Large intestine (tissue), 3 donors: ENCODE measurements at regions not wholly inside any gene's neighbourhood (a gene's known extent, or its start where the extent isn't known, plus 50 kb on each side); places are given as distances from the start of the nearest gene placed in this dataset.
A peak's percentile ranks its signal among the peaks of the same experiment; 100 is the strongest.

ENCODE experiments used
- DNase-seq, 2 donors: peaks; one replicate each; pipeline versions ENCODE4 v3.0.0 to v3.0.0-alpha.2; 2013
- H3K27ac ChIP-seq: one replicate; pipeline ENCODE4 v1.5.1; 2013; ENCODE audit warnings: low read length
- H3K27me3 ChIP-seq: 2 replicates; pipeline ENCODE4 v1.6.1; 2013; ENCODE audit warnings: low read length; ENCODE audit not compliant: control insufficient read depth, insufficient read depth
- H3K36me3 ChIP-seq: 2 replicates; pipeline ENCODE4 v1.6.1; 2013; ENCODE audit warnings: low read length; ENCODE audit not compliant: control insufficient read depth, insufficient read depth
- H3K4me1 ChIP-seq: one replicate; pipeline ENCODE4 v1.6.1; 2013; ENCODE audit warnings: low read length; ENCODE audit not compliant: control insufficient read depth, insufficient read depth
- H3K4me3 ChIP-seq: one replicate; pipeline ENCODE4 v1.5.1; 2013; ENCODE audit warnings: low read length
- H3K9me3 ChIP-seq: one replicate; pipeline ENCODE4 v1.6.1; 2013; ENCODE audit warnings: mild to moderate bottlenecking, low read depth, low read length, moderate library complexity; ENCODE audit not compliant: control insufficient read depth
- WGBS: methylation state at CpG from one replicate; pipeline ENCODE4 v1.1.5; 2013; ENCODE audit warnings: low lambda C conversion rate; ENCODE audit not compliant: insufficient coverage; 5-methylcytosine and 5-hydroxymethylcytosine counted together

DNA sequence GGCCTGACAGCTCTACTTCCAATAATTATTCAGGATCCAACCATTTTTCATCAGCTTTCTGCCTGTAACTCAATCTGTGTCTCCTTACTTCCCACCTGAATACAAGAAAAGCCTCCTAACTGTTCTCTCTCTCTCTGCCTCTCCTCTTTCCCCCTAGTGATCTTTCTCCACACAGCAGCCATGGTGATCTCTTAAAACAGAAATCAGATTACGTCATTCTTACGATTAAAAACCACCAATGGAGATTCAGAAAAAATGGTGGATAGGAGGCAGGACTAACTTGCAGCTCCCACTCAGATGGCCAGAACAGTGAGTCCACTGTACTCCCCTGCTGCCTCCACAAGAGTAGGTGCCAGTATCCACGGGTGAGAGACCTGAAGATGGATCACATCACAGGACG lies 431.7 kb downstream of the MBD2 start:
- Histone ChIP-seq H3K27ac (no peak overlapping the region), H3K9me3 (no peaks in the 10 kb centered on the region), H3K4me1 (peaks cover 17% of the 10 kb centered on the region), H3K27me3 (no peaks in the 10 kb centered on the region), H3K36me3 (no peaks in the 10 kb centered on the region), H3K4me3 (no peak overlapping the region)
- DNase-seq = no peak
- 100% methylated on average over 1 of the region's 4 CpGs for WGBS

DNA sequence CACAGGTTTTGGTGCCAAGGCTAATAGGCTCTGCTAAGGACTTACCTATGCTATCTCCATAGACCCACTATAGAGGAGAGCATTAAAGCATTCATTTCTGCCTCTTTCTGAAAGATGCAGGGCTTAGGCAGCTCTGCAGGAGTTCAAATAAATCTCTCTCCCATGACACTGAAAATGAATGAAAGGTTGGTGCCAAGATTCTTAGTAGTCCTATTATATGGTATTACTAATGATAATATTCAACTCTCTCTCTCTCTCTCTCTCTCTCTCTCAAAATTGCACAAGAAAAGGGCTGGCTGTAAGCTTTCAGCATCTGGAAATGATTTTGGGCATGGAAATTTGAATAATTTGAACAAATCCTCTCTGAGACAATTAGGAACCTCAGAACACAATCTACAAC lies 433.7 kb downstream of the MBD2 start:
- Histone ChIP-seq H3K9me3 (no peaks in the 10 kb centered on the region), H3K4me1 (peaks cover 9% of the 10 kb centered on the region), H3K27ac (no peak overlapping the region), H3K4me3 (no peak overlapping the region), H3K27me3 (no peaks in the 10 kb centered on the region), H3K36me3 (no peaks in the 10 kb centered on the region)
- no peak for DNase-seq

DNA sequence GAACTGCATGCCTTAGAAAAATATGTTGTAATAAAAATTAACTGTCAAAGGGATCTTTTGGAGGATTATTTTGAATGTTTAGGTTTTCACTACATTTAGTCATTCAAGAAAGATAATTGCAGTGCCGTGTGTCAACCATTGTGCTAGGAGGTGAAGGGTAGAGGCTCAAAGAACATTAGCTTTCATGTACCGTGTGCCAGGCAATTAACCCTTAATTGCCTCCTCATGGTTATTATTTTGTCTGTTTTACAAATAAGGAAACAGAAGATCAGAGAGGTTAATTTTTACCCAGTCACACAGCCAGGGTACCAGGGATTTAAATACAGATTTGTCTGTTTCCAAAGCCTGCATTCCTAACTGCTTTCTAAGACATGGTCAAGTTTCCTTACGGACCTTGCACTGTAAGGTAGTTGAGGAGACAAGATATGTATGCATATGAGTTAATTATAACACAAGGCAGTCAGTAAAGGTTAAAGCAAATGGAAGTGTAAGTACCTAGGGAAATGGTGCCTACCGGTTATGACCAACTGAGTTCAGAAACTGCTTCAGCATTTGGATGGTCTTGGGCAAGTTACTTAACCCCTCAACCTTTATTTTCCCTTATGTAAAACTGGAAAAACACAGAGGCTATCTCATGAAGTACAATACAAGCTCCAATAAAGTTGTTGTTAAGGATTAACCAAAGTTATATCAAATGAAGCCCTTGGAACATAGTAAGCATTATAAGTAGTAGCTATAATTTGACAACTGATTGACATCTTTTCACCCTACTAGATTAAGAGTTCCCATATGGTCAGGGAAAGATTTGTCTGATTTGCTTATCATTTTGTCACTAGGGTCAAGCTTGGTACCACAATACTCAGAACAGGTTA lies 434.9 kb downstream of the MBD2 start:
- H3K4me1 ChIP-seq = peaks cover 8% of the 10 kb centered on the region
- peak overlapping the region; percentile 37 for H3K27ac ChIP-seq
- peak; percentile 40 to 77 for DNase-seq
- no peaks in the 10 kb centered on the region for H3K9me3 ChIP-seq
- H3K27me3 ChIP-seq = no peaks in the 10 kb centered on the region
- WGBS = no CpG with 5 or more reads among the region's 4 CpGs
- H3K36me3 ChIP-seq = no peaks in the 10 kb centered on the region
- no peak overlapping the region for H3K4me3 ChIP-seq

DNA sequence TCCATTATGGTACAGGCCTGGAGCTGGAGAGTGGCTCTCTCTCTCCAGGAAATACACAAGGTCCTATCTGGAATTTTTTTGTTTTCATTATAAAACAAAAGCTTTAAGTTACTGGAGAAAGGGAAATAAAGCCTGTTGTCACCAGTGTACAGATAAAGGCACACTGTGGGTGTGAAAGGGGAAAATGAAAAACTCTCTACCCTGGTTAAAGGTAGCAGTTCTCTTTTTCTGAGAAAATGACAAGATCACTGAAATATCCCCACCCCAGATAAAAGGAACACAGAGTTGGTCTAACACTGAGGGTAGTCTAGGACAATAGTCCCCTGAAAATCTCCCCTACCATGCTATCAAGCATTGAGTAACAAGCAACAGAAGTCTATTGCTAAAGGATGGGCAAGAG lies 438.7 kb downstream of the MBD2 start:
- H3K9me3 ChIP-seq = no peaks in the 10 kb centered on the region
- no peaks in the 10 kb centered on the region for H3K27me3 ChIP-seq
- H3K27ac ChIP-seq = no peak overlapping the region
- H3K4me1 ChIP-seq = peaks cover 8% of the 10 kb centered on the region
- H3K36me3 ChIP-seq = no peaks in the 10 kb centered on the region
- DNase-seq = no peak
- H3K4me3 ChIP-seq = no peak overlapping the region

DNA sequence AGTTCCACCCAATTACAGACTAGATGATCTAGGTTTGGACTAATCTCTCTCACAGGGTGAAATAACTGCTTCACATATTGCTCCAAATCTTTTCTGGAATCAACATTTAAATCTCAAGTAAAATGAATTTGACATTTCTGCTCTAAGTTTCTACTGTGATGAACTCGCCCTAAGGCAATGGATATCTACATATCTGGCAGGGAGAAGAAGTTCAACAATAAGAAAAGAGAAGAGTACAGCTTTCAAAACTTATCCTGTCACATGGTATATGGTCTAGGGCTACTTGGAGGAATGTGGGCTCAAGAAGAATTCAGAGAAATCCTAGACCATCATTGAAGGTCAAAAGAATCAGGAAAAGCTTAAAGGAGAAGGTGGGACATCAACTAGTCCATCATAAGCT lies 440.2 kb downstream of the MBD2 start:
- Histone ChIP-seq H3K9me3 (no peaks in the 10 kb centered on the region), H3K27ac (no peak overlapping the region), H3K4me3 (no peak overlapping the region), H3K36me3 (no peaks in the 10 kb centered on the region), H3K27me3 (no peaks in the 10 kb centered on the region), H3K4me1 (no peaks in the 10 kb centered on the region)
- WGBS = 100% methylated on average over 1 of the region's 1 CpG
- no peak for DNase-seq

DNA sequence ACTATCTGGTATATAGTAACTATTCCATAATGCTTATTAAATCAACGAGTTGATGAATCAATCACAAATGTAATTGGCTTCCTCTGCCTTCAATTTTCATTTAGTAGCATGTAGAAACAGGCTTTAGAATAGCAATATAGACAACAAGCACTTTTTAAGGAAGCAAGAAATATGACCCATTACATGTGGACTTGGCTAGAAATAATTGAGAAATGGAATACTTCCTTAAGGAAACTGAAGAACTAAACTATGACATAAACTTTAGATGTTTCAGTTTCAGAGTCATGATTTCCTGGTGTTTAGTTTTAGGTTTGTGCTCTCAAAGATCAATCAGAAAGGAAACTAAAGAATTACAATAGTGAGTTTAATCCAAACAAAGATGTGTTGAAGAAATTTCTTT lies 443.8 kb downstream of the MBD2 start:
- Histone ChIP-seq H3K4me3 (no peak overlapping the region), H3K36me3 (no peaks in the 10 kb centered on the region), H3K4me1 (no peaks in the 10 kb centered on the region), H3K9me3 (no peaks in the 10 kb centered on the region), H3K27ac (no peak overlapping the region), H3K27me3 (no peaks in the 10 kb centered on the region)
- no peak for DNase-seq
- WGBS = 83% methylated on average over 1 of the region's 1 CpG

DNA sequence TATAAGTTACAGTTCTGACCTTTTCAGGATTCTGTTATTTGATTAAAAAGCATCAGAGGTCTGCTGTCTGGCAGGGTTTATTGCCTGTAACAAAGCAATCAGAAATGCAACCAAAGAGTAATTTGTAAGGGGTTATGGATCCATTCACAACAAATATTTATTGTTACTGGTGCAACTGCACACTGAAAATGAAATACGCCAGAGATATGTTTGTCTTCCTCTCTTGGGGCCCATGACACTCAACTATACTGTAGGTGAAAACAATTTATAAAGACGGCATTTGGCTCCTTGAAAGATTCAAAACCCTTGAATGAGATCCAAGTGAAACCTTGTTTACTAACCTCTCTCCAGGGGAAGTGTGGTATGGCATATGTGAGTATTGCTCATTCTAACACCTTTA lies 452.2 kb downstream of the MBD2 start:
- Histone ChIP-seq H3K36me3 (no peaks in the 10 kb centered on the region), H3K4me1 (no peaks in the 10 kb centered on the region), H3K27ac (no peak overlapping the region), H3K9me3 (no peaks in the 10 kb centered on the region), H3K27me3 (no peaks in the 10 kb centered on the region), H3K4me3 (no peak overlapping the region)
- DNase-seq = no peak
- 80% methylated on average over 1 of the region's 2 CpGs for WGBS

DNA sequence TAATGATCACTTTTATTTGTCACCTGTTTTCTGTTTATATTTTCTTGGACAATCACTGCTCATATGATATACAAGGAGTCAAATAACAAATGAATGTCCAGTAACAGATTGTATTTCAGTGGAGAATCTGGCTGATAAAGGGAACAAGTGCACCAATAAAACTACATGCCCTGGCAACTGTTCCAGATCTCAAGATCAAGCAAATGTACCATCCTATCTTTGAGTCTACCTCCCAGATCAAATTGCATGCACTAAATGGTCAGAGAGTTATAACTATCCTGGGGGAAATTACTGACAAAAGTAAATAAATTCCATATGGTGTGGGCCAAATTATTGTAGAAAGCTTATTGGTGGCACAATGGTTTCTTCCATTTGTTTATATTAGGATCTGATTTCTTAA lies 452.8 kb downstream of the MBD2 start:
- Histone ChIP-seq H3K27ac (no peak overlapping the region), H3K27me3 (no peaks in the 10 kb centered on the region), H3K36me3 (no peaks in the 10 kb centered on the region), H3K4me1 (no peaks in the 10 kb centered on the region), H3K4me3 (no peak overlapping the region), H3K9me3 (no peaks in the 10 kb centered on the region)
- DNase-seq = no peak

DNA sequence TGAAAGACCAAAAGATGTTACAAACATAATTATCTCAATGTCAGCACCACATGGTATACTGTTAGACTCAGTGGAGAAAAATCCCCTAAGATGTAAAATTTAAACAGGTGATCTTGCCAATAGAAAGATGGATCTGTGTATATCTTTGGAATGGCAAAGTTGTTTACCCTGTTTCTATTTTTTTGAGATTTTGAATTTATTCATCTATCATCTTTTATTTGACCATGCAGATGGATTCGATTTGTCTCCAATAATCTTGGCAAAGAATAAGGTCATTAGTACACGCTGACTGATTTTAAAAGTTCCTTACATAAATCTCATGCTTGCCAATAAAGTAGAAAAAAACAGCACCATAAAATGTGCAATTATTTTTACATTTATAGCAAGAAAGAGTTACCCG lies 459.3 kb downstream of the MBD2 start:
- H3K27ac ChIP-seq = no peak overlapping the region
- WGBS = 92% methylated on average over 2 of the region's 3 CpGs
- no peaks in the 10 kb centered on the region for H3K9me3 ChIP-seq
- no peak for DNase-seq
- no peak overlapping the region for H3K4me3 ChIP-seq
- no peaks in the 10 kb centered on the region for H3K27me3 ChIP-seq
- no peaks in the 10 kb centered on the region for H3K36me3 ChIP-seq
- H3K4me1 ChIP-seq = no peaks in the 10 kb centered on the region

DNA sequence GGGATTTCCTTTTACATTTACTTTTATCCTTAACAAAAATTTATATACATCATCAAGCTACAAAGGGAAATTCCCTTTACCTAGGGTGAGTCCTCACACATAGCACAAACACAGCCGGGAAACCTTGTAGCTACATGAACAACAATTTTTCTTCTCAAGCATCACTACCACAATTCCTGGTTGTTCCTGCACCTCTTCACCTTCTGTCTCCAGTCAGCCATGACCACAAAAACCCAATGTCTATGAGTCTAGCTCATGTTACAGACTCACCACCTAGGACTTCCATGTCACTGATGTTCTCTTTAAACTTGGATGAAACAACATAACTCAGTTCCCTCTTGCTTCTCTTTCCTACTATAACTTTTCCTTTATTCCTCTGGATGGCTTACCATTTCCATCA lies 460.4 kb downstream of the MBD2 start:
- no CpG with 5 or more reads among the region's 1 CpG for WGBS
- H3K27me3 ChIP-seq = no peaks in the 10 kb centered on the region
- no peaks in the 10 kb centered on the region for H3K36me3 ChIP-seq
- no peak overlapping the region for H3K4me3 ChIP-seq
- no peaks in the 10 kb centered on the region for H3K9me3 ChIP-seq
- no peaks in the 10 kb centered on the region for H3K4me1 ChIP-seq
- DNase-seq = no peak
- no peak overlapping the region for H3K27ac ChIP-seq

DNA sequence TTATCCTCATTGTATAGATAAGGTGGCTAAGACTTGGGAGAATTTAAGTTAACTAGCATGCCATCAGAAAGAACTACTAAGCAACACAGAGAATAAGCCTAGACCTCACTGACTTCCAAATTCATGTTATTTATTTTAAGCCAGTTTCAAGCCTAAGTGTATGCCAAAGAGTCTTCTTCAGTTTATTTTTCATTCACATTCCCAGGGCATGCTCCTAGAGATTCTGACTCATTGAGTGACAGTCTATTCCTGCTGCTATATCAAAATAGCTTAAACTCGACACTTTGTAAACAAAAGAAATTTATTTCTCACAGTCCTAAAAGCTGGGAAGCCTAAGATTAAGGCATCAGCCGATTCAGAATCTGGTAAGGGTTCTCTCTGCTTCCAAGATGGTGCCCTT lies 467.1 kb downstream of the MBD2 start:
- no peak overlapping the region for H3K4me3 ChIP-seq
- no peak overlapping the region for H3K27ac ChIP-seq
- no peak for DNase-seq
- H3K36me3 ChIP-seq = no peaks in the 10 kb centered on the region
- H3K27me3 ChIP-seq = no peaks in the 10 kb centered on the region
- WGBS = no CpG with 5 or more reads among the region's 2 CpGs
- H3K4me1 ChIP-seq = no peaks in the 10 kb centered on the region
- no peaks in the 10 kb centered on the region for H3K9me3 ChIP-seq
